Naive B cell (primary cell): ENCODE measurements at regions not wholly inside any gene's neighbourhood (a gene's known extent, or its start where the extent isn't known, plus 50 kb on each side); places are given as distances from the start of the nearest gene placed in this dataset.

Experiments
- ATAC-seq, 2 donors: fragments of 150-1000 bp; cut with Tn5 transposase; 2 replicates each; pipeline ENCODE4 v1.10.0; 2021; ENCODE audit warnings: low read depth in 2 of 2, mild to moderate bottlenecking in 2 of 2, moderate library complexity in 2 of 2
- DNase-seq: peaks from one replicate; pipeline ENCODE4 v3.0.0; 2022
- H3K27ac Mint-ChIP-seq, 6 donors: one replicate each; pipeline ENCODE4 v1.8.0; 2020 to 2022; ENCODE audit warnings: mild to moderate bottlenecking in 6 of 6, mixed read lengths in 6 of 6, moderate library complexity in 5 of 6, inconsistent platforms in 2 of 6
- H3K27me3 Mint-ChIP-seq, 3 donors: one replicate each; pipeline ENCODE4 v1.8.0; 2021 to 2022; ENCODE audit warnings: mixed read lengths in 3 of 3, mild to moderate bottlenecking in 1 of 3
- H3K36me3 Mint-ChIP-seq, 2 donors: one replicate each; pipeline ENCODE4 v1.8.0; 2020 to 2022; ENCODE audit warnings: mixed read lengths in 2 of 2, inconsistent platforms in 1 of 2, mild to moderate bottlenecking in 1 of 2
- H3K4me1 Mint-ChIP-seq, 3 donors: one replicate each; pipeline ENCODE4 v1.8.0; 2020 to 2022; ENCODE audit warnings: mixed read lengths in 3 of 3, inconsistent platforms in 1 of 3, mild to moderate bottlenecking in 1 of 3, moderate library complexity in 1 of 3
- H3K4me3 Mint-ChIP-seq, 8 donors: one replicate each; pipeline ENCODE4 v1.8.0; 2020 to 2022; ENCODE audit warnings: mild to moderate bottlenecking in 8 of 8, mixed read lengths in 8 of 8, moderate library complexity in 8 of 8, inconsistent platforms in 2 of 8
- H3K9me3 Mint-ChIP-seq, 7 donors: one replicate each; pipeline ENCODE4 v1.8.0; 2020 to 2022; ENCODE audit warnings: mixed read lengths in 7 of 7, mild to moderate bottlenecking in 5 of 7, inconsistent platforms in 2 of 7, moderate library complexity in 1 of 7

DNA sequence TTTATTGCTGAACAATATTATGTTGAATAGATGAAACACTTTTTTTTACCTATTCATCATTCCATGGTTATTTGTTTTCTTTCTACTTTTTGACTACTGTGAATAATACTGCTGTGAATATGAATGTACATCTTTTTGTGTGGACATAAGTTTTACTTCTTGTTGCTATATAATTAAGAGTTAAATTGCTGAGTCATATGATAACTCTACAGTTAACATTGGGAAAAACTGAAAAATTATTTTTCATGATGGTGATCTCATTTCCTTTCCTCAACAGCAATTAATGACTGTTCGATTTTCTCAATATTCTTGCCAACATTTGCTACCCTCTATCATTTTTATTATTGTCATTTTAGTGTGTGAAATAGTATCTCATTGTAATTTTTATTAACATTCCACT lies 106.9 kb upstream of the TECRL start:
- ATAC-seq = no peak
- peaks cover 0 to 2% (median 0%) of the 10 kb centered on the region in 7 donors for H3K9me3 Mint-ChIP-seq
- no peaks in the 10 kb centered on the region for H3K27me3 Mint-ChIP-seq
- no peak for DNase-seq
- H3K36me3 Mint-ChIP-seq = no peaks in the 10 kb centered on the region
- no peaks in the 10 kb centered on the region for H3K4me1 Mint-ChIP-seq
- no peak overlapping the region for H3K4me3 Mint-ChIP-seq
- no peak overlapping the region for H3K27ac Mint-ChIP-seq

DNA sequence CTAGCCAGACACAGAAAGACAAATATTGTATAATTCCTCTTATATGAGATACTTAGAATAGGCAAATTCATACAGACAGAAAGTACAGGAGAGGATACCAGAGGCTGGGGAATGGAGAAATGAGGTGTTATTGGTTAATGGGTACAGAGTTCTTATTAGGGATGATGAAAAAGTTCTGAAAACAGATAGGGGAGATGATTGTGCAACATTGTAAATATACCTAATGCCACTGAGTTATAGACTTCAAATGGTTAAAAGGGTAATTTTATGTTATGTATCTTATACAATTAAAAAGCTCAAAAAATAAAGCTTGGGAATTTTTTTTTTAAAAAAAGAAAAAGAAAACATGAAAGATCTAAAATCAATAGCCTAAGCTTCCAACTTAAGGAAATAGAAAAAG lies 98.8 kb upstream of the TECRL start:
- ATAC-seq (no peak), DNase-seq (no peak)
- Mint-ChIP-seq H3K9me3 (peaks cover 0 to 5% (median 1%) of the 10 kb centered on the region in 7 donors), H3K4me1 (no peaks in the 10 kb centered on the region), H3K4me3 (no peak overlapping the region), H3K36me3 (no peaks in the 10 kb centered on the region), H3K27ac (no peak overlapping the region), H3K27me3 (no peaks in the 10 kb centered on the region)

- no peaks in the 10 kb centered on the region for H3K4me1 Mint-ChIP-seq
- DNase-seq (no peak), ATAC-seq (no peak)
- H3K27me3 Mint-ChIP-seq = no peaks in the 10 kb centered on the region
- H3K9me3 Mint-ChIP-seq = peaks cover 0 to 5% (median 0%) of the 10 kb centered on the region in 7 donors
- H3K27ac Mint-ChIP-seq = peak overlapping the region in 2 of 6 donors; percentile 35 to 72
- H3K36me3 Mint-ChIP-seq = no peaks in the 10 kb centered on the region
- H3K4me3 Mint-ChIP-seq = no peak overlapping the region
These were observed 94.9 kb upstream of the TECRL start for GRCh38 chr4:64503945-64504675.

DNA sequence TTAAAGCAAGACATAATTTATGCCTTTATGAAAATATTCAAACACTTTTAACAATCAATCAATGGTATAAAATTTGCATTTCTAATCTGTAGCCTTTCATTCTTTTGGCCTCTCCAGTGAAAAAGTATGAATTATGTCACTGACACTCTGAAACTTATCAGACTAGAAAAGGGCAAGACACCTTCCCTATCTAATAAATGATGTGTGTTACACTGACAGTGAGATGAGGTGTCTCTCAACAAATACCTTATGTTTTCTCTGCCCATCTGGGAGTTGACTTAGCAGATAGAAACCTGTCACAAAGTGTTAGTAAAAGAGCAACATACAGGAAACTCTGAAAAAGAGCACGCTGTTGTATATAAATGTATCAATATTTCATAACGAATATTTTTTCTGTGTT lies 94.2 kb upstream of the TECRL start:
- H3K9me3 Mint-ChIP-seq = peaks cover 0 to 5% (median 0%) of the 10 kb centered on the region in 7 donors
- DNase-seq = no peak
- H3K27ac Mint-ChIP-seq = no peak overlapping the region
- H3K36me3 Mint-ChIP-seq = no peaks in the 10 kb centered on the region
- no peak overlapping the region for H3K4me3 Mint-ChIP-seq
- no peak for ATAC-seq
- H3K4me1 Mint-ChIP-seq = no peaks in the 10 kb centered on the region
- H3K27me3 Mint-ChIP-seq = no peaks in the 10 kb centered on the region

DNA sequence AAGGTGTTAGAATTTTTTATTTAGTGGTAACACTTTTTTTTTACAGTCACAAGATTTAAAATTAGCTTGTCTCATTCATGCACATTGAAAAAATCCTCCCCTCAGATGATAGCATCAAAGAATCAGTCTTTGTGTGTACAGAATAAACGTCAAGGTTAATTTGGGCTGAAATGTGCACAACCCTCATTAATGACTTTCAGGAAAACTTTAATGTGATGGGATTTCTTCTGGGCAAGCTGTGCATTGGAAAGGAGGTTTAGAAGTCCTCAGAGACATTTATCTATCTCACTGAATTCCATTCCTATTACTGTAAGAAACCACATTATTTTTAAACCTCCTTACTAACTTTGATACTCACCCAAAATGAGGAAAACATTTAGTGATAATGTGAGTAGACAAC lies 88.2 kb upstream of the TECRL start:
- Mint-ChIP-seq H3K27ac (no peak overlapping the region), H3K9me3 (peaks cover 0 to 4% (median 0%) of the 10 kb centered on the region in 7 donors)

GRCh38 chr4:64495946-64496345 lies 86.7 kb upstream of the TECRL start:
- Mint-ChIP-seq H3K27me3 (no peaks in the 10 kb centered on the region), H3K9me3 (peaks cover 0 to 4% (median 0%) of the 10 kb centered on the region in 7 donors), H3K36me3 (no peaks in the 10 kb centered on the region), H3K27ac (no peak overlapping the region), H3K4me1 (no peaks in the 10 kb centered on the region), H3K4me3 (no peak overlapping the region)
- DNase-seq (no peak), ATAC-seq (no peak)

More for the DNA sequence above, 88.2 kb upstream of the TECRL start:
- H3K4me1 Mint-ChIP-seq = no peaks in the 10 kb centered on the region
- H3K27me3 Mint-ChIP-seq = no peaks in the 10 kb centered on the region
- ATAC-seq (no peak), DNase-seq (no peak)
- H3K4me3 Mint-ChIP-seq = no peak overlapping the region
- no peaks in the 10 kb centered on the region for H3K36me3 Mint-ChIP-seq

- Mint-ChIP-seq H3K36me3 (no peaks in the 10 kb centered on the region), H3K4me1 (no peaks in the 10 kb centered on the region), H3K4me3 (no peak overlapping the region), H3K27ac (no peak overlapping the region), H3K27me3 (no peaks in the 10 kb centered on the region), H3K9me3 (peaks cover 0 to 4% (median 0%) of the 10 kb centered on the region in 7 donors)
- DNase-seq = no peak
- ATAC-seq = no peak
These were observed 80.4 kb upstream of the TECRL start for GRCh38 chr4:64489628-64490027.

GRCh38 chr4:64479338-64479737 lies 70.1 kb upstream of the TECRL start:
- Mint-ChIP-seq H3K36me3 (no peaks in the 10 kb centered on the region), H3K27ac (no peak overlapping the region), H3K9me3 (peaks cover 0 to 4% (median 0%) of the 10 kb centered on the region in 7 donors), H3K4me3 (no peak overlapping the region), H3K4me1 (no peaks in the 10 kb centered on the region), H3K27me3 (no peaks in the 10 kb centered on the region)
- ATAC-seq = no peak
- DNase-seq = no peak

- ATAC-seq (no peak), DNase-seq (no peak)
- Mint-ChIP-seq H3K4me1 (no peaks in the 10 kb centered on the region), H3K27me3 (no peaks in the 10 kb centered on the region), H3K27ac (no peak overlapping the region), H3K4me3 (no peak overlapping the region), H3K36me3 (no peaks in the 10 kb centered on the region), H3K9me3 (peaks cover 0 to 2% (median 0%) of the 10 kb centered on the region in 7 donors)
These were observed 67.9 kb upstream of the TECRL start for GRCh38 chr4:64477127-64477526.

DNA sequence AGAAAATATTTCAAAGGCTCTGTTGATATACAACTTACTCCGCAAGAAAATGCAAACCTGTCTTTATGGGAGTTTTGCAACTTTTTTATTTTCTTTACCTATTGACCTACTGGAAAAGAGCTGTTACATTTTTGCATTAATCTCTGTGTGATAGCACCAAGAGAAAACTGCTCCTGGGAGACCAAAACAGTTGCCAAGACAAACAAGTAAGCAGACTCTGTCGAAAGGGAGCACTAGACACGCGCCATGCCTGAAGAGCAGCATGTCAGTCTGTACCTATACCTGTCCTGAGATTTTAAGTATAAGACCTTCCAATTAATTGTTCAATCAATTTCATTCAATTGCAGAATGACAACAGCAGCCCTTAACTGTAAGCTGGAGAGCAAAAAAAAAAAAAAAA lies 56.0 kb upstream of the TECRL start:
- no peaks in the 10 kb centered on the region for H3K4me1 Mint-ChIP-seq

GRCh38 chr4:64464581-64464980 lies 55.3 kb upstream of the TECRL start:
- DNase-seq = no peak
- Mint-ChIP-seq H3K27me3 (no peaks in the 10 kb centered on the region), H3K9me3 (no peaks in the 10 kb centered on the region), H3K27ac (no peak overlapping the region), H3K4me1 (no peaks in the 10 kb centered on the region), H3K4me3 (no peak overlapping the region), H3K36me3 (no peaks in the 10 kb centered on the region)
- ATAC-seq = no peak

More for the DNA sequence above, 56.0 kb upstream of the TECRL start:
- H3K4me3 Mint-ChIP-seq = no peak overlapping the region
- H3K27me3 Mint-ChIP-seq = no peaks in the 10 kb centered on the region
- no peak for DNase-seq
- H3K36me3 Mint-ChIP-seq = no peaks in the 10 kb centered on the region
- no peak overlapping the region for H3K27ac Mint-ChIP-seq
- no peak for ATAC-seq
- no peaks in the 10 kb centered on the region for H3K9me3 Mint-ChIP-seq
